GM21717 (cell line): ENCODE measurements at regions not wholly inside any gene's neighbourhood (a gene's known extent, or its start where the extent isn't known, plus 50 kb on each side); places are given as distances from the start of the nearest gene placed in this dataset.

Experiments
- ATAC-seq: cut with Tn5 transposase; IDR thresholded peaks from one replicate; pipeline ENCODE4 v1.9.1; 2021; ENCODE audit warnings: mild to moderate bottlenecking, moderate library complexity; ENCODE audit not compliant: unreplicated experiment

DNA sequence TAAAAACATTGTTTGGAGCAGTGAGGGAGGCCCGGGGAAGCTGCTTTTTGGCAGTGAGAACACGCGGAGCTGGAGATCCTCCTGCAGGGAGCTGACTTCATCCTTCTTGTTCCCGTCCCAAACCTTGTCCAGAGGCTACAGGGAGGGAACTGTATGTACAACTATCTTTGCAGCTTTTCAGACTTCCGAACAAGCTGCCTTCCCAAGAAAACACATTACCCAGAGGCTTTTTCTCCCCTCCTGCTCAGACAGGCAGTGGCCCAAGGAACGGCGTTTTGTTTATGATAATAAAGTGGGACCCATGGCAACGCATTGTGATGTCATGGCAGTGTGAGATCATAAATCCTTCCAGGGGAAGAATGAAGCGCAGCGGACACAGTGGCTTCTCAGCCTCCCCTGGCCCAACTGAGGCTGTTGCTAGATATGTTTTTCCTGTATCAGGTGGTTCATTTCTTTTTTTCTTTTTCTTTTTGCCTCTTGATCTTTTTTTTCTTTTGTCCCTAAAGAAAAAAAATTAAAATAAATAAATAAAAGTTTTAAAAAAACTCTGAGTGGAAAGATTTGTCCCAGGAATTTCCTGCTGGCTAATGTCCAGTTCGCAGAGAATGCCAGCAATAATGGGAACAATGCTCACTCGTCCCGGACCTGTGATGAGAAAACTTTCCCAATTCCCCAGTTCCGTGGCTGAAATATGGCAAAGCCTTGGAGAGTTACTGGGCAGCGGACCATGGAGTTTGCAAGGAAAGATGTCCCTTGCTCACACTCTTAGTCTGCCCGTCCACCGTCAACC is 103.4 kb upstream of the MAP1LC3B2 start:
- no peak for ATAC-seq

- ATAC-seq: no peak
These were observed 102.7 kb upstream of the MAP1LC3B2 start for GRCh38 chr12:116456330-116457082.

- no peak for ATAC-seq
These were observed 100.7 kb upstream of the MAP1LC3B2 start for GRCh38 chr12:116458492-116458891.

DNA sequence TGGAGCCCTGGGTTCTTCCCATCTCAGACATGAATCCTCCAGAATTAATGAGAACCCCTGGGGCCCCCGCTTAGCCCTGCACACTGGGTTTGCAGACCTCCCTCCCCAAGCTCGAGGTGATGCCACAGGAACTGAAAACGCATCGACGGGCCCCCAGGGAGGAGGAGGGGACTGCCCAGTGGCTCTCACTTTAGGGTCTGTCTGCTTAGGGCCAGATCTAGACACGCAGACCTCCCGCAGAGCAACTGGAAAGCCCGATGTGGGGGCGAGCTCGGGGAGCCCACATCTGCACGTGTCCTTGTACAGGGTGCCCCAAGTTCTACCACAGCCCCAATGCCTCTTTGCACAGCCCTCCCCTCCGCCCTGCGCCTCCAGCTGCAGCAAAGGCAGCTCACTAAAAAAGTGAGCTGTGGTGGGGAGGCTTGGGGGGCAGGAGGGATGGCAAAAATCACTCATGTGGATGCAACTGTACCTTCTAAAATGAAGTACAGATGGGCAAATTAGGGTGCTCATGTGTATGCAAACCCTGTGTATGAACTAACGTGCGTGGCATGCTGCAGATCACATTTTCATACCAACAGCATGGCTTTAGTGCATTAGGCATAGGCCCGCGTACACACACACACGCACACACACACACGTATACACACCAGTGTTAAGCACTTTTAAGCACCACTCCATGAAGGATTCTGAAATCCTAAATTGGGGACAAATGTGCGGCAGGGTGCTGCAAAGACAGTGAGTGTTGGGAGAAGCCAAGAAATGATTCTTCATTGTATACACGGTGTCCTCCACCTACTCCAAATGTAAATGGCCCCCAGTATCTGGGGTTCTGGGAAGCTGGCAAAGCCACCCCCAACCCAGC is 99.9 kb upstream of the MAP1LC3B2 start:
- ATAC-seq: no peak

DNA sequence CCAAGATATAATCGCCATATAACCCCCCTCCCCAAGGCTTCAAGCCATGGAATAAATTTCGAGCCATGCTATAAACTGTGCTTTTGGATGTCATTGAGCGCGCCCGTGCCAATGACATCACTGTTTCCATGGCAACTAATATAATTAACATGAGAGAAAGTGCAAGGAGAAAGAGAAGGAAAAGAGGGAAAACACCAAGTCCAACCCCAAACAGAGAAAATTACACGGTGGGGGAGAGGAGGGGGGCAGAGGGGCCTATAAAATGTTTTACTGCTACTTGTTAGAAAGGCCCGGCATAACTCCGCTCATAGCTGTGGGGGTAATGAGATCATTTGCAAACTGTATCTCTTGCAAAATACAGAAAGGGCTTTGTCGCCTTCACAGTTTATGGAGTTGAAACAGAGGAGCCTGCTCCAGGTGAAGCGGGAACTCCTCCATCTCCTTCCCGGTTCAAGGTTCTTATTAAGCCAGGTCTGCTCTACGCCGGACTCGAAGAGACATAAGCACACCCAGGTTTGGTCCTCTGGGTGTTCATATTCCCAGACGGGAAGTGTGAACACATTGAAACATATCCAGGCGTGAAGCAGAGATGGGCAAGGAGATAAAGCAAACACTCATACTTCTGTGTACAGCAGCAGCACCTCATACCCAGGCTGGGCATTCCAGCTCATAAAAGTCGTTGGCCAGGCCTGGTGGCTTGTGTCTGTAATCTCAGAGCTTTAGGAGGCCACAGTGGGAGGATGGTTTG is 99.1 kb upstream of the MAP1LC3B2 start:
- ATAC-seq: no peak

DNA sequence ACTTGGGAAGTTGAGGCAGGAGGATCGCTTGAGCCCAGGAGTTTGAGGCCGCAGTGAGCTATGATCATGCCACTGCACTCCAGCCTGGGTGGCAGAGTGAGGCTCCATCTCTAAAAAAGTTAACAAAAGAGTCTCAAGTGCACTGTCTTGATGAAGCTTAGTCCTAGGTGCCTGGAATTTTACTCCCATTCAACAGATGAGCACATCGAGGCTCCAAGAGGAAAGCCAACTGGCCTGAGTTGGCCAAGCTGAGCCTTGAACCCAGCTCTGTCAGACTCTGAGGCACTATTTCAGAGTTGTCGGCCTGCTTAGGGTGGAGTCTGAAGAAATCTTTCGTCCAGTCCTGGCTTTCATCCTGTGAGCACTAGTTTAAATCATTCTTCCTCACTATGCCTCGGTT is 98.1 kb upstream of the MAP1LC3B2 start:
- no peak for ATAC-seq

GRCh38 chr12:116463366-116463765 is 95.8 kb upstream of the MAP1LC3B2 start:
- ATAC-seq: no peak

- no peak for ATAC-seq
These were observed 93.8 kb upstream of the MAP1LC3B2 start for GRCh38 chr12:116465407-116465806.

DNA sequence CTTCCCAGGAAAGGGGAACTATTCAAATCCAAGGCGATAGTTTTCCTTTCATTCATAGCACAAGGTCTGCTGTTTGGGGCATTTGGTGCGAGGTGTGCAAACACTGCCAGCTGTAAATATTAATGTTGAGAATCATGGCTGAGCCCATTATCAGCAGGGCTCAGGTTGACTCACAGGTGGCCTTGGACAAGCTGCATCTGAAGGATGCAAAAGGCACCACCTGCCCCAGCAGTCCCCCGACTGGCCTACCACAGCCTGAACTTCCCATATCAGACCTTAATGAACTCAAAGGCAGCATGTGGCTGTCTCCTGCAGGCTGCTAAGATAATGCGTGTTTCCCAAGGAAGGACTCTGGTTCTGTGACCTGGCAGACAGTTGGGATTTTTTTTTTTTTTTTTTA is 93.3 kb upstream of the MAP1LC3B2 start:
- ATAC-seq: no peak

DNA sequence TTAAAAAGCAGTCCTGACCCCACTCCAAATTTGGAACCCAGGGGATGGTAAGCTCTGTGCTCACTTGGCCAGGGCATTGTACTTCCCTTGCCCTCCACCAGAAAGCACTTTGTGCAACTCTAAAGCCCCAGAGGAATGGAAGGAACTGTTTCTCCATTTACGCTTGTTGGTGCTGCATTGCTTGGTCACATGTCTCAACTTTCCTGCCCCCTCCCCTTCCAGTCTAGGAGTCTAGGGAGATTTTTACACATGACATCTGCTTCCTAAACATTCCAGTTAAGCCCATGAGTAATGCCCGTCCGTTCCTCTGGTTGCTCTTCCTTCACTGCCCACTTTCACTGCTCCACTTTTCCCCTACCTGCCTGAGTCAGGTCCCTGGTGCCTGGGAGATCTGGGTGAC is 92.6 kb upstream of the MAP1LC3B2 start:
- no peak for ATAC-seq

- ATAC-seq: no peak
These were observed 89.8 kb upstream of the MAP1LC3B2 start for GRCh38 chr12:116469344-116469743.

DNA sequence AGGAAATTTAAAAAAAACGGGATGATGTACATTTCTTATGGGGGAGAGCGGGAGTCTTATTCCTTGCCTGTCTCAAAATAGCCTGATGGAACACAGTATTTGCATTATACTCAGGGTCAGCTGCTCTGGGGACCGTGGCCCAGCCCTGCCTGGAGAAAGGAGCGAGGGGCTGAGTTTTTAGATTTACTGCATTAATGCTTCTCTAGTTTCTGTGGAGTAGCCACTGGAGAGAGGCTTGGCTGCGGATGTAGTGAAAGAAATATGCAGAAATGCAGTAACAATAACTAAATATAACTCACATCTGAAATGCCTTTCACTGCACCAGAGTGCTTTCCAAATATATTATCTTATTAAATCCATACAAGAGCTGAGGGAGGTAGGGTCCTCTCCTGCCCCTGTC is 87.6 kb upstream of the MAP1LC3B2 start:
- ATAC-seq: no peak

GRCh38 chr12:116472193-116472592 is 87.0 kb upstream of the MAP1LC3B2 start:
- ATAC-seq: no peak

- ATAC-seq: no peak
These were observed 85.8 kb upstream of the MAP1LC3B2 start for GRCh38 chr12:116473416-116473815.

DNA sequence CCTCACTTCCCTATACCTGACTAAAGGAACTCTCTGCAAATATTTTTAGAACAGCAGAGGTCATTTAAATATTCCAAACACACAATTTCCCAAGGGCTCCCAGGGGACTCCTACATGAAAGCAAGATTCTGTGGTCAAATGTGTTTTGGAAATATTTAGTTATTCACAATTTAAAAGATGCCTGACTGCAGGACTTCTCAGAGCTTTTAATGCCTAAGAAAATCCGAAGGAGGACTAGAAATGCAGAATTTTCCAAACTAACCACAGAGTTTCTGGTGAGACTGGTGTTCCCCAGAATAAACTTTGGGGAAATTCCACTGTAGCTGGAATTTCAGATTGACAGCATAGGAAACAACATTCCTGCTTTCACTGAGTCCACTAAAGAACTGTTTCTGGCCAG is 84.8 kb upstream of the MAP1LC3B2 start:
- ATAC-seq: no peak

- no peak for ATAC-seq
These were observed 84.3 kb upstream of the MAP1LC3B2 start for GRCh38 chr12:116474899-116475298.

GRCh38 chr12:116476227-116476822 is 82.9 kb upstream of the MAP1LC3B2 start:
- no peak for ATAC-seq

GRCh38 chr12:116478243-116478773 is 80.9 kb upstream of the MAP1LC3B2 start:
- ATAC-seq: no peak

- ATAC-seq: no peak
These were observed 78.9 kb upstream of the MAP1LC3B2 start for GRCh38 chr12:116480210-116480810.

GRCh38 chr12:116481726-116482125 is 77.5 kb upstream of the MAP1LC3B2 start:
- no peak for ATAC-seq
